Central memory CD8-positive, alpha-beta T cell (primary cell): ENCODE measurements at regions not wholly inside any gene's neighbourhood (a gene's known extent, or its start where the extent isn't known, plus 50 kb on each side); places are given as distances from the start of the nearest gene placed in this dataset.

Experiments
- ATAC-seq: fragments of 150-1000 bp; cut with Tn5 transposase; replicated peaks from 2 replicates; pipeline ENCODE4 v1.10.0; 2022; ENCODE audit warnings: mild to moderate bottlenecking, moderate FRiP score, moderate number of reproducible peaks; ENCODE audit not compliant: poor library complexity, severe bottlenecking; ENCODE audit errors: extremely low read depth
- DNase-seq, 2 donors: peaks; one replicate each; pipeline ENCODE4 v3.0.0; 2021; ENCODE audit warnings: low spot score in 2 of 2
- H3K27ac Mint-ChIP-seq: one replicate; pipeline ENCODE4 v1.8.0; 2022; ENCODE audit warnings: low read depth, mild to moderate bottlenecking, moderate library complexity, mixed read lengths
- H3K27me3 Mint-ChIP-seq: one replicate; pipeline ENCODE4 v1.8.0; 2022; ENCODE audit warnings: mixed read lengths
- H3K36me3 Mint-ChIP-seq: one replicate; pipeline ENCODE4 v1.8.0; 2022; ENCODE audit warnings: mild to moderate bottlenecking, moderate library complexity, mixed read lengths; ENCODE audit not compliant: insufficient read depth
- H3K4me1 Mint-ChIP-seq: one replicate; pipeline ENCODE4 v1.8.0; 2022; ENCODE audit warnings: mixed read lengths
- H3K4me3 Mint-ChIP-seq: one replicate; pipeline ENCODE4 v1.8.0; 2022; ENCODE audit warnings: mild to moderate bottlenecking, moderate library complexity, mixed read lengths
- H3K9me3 Mint-ChIP-seq: one replicate; pipeline ENCODE4 v1.8.0; 2022; ENCODE audit warnings: mixed read lengths

- H3K9me3 Mint-ChIP-seq, result peaks cover 26% of the 10 kb centered on the region
- no peak for DNase-seq
Measured at GRCh38 chr4:65791812-65792308, 121.6 kb upstream of the EPHA5 start.

GRCh38 chr4:65791111-65791811, 121.0 kb upstream of the EPHA5 start:
- ATAC-seq (no peak), DNase-seq (no peak)
- Mint-ChIP-seq H3K36me3 (no peaks in the 10 kb centered on the region), H3K9me3 (peaks cover 26% of the 10 kb centered on the region), H3K4me3 (no peak overlapping the region), H3K27ac (no peak overlapping the region), H3K27me3 (no peaks in the 10 kb centered on the region), H3K4me1 (no peaks in the 10 kb centered on the region)

More at GRCh38 chr4:65791812-65792308, 121.6 kb upstream of the EPHA5 start:
- Mint-ChIP-seq H3K4me1 (no peaks in the 10 kb centered on the region), H3K36me3 (no peaks in the 10 kb centered on the region), H3K4me3 (no peak overlapping the region), H3K27me3 (no peaks in the 10 kb centered on the region), H3K27ac (no peak overlapping the region)
- ATAC-seq, result no peak

- ATAC-seq, result no peak
- H3K4me3 Mint-ChIP-seq, result no peak overlapping the region
- H3K27me3 Mint-ChIP-seq, result no peaks in the 10 kb centered on the region
- no peak overlapping the region for H3K27ac Mint-ChIP-seq
- no peaks in the 10 kb centered on the region for H3K4me1 Mint-ChIP-seq
- H3K9me3 Mint-ChIP-seq, result peaks cover 22% of the 10 kb centered on the region
- no peaks in the 10 kb centered on the region for H3K36me3 Mint-ChIP-seq
- no peak for DNase-seq
Measured at GRCh38 chr4:65789805-65790204, 119.5 kb upstream of the EPHA5 start.

GRCh38 chr4:65789341-65789740, 119.1 kb upstream of the EPHA5 start:
- Mint-ChIP-seq H3K27me3 (no peaks in the 10 kb centered on the region), H3K4me1 (no peaks in the 10 kb centered on the region), H3K36me3 (no peaks in the 10 kb centered on the region), H3K9me3 (peaks cover 26% of the 10 kb centered on the region), H3K4me3 (no peak overlapping the region), H3K27ac (no peak overlapping the region)
- no peak for DNase-seq
- ATAC-seq, result no peak

GRCh38 chr4:65777270-65777669, 107.0 kb upstream of the EPHA5 start:
- Mint-ChIP-seq H3K4me1 (no peaks in the 10 kb centered on the region), H3K36me3 (no peaks in the 10 kb centered on the region), H3K27ac (no peak overlapping the region), H3K9me3 (peaks cover 21% of the 10 kb centered on the region), H3K4me3 (no peak overlapping the region), H3K27me3 (no peaks in the 10 kb centered on the region)
- DNase-seq, result no peak
- no peak for ATAC-seq

- peaks cover 27% of the 10 kb centered on the region for H3K9me3 Mint-ChIP-seq
- DNase-seq (no peak), ATAC-seq (no peak)
- H3K4me1 Mint-ChIP-seq, result no peaks in the 10 kb centered on the region
- H3K36me3 Mint-ChIP-seq, result no peaks in the 10 kb centered on the region
- H3K27me3 Mint-ChIP-seq, result no peaks in the 10 kb centered on the region
- no peak overlapping the region for H3K4me3 Mint-ChIP-seq
- no peak overlapping the region for H3K27ac Mint-ChIP-seq
Measured at GRCh38 chr4:65773636-65774035, 103.3 kb upstream of the EPHA5 start.

- Mint-ChIP-seq H3K27me3 (no peaks in the 10 kb centered on the region), H3K9me3 (peaks cover 5% of the 10 kb centered on the region), H3K4me3 (no peak overlapping the region), H3K27ac (no peak overlapping the region), H3K36me3 (no peaks in the 10 kb centered on the region), H3K4me1 (no peaks in the 10 kb centered on the region)
- DNase-seq (no peak), ATAC-seq (no peak)
Measured at GRCh38 chr4:65747386-65747785, 77.1 kb upstream of the EPHA5 start.

- no peaks in the 10 kb centered on the region for H3K4me1 Mint-ChIP-seq
- no peak overlapping the region for H3K27ac Mint-ChIP-seq
- no peak overlapping the region for H3K4me3 Mint-ChIP-seq
- H3K36me3 Mint-ChIP-seq, result no peaks in the 10 kb centered on the region
- DNase-seq, result no peak
- peaks cover 7% of the 10 kb centered on the region for H3K9me3 Mint-ChIP-seq
- no peak for ATAC-seq
- no peaks in the 10 kb centered on the region for H3K27me3 Mint-ChIP-seq
Measured at GRCh38 chr4:65738134-65738533, 67.8 kb upstream of the EPHA5 start.

- no peaks in the 10 kb centered on the region for H3K36me3 Mint-ChIP-seq
- DNase-seq, result no peak
- H3K27ac Mint-ChIP-seq, result no peak overlapping the region
- H3K4me3 Mint-ChIP-seq, result no peak overlapping the region
- no peak for ATAC-seq
- H3K27me3 Mint-ChIP-seq, result no peaks in the 10 kb centered on the region
- H3K9me3 Mint-ChIP-seq, result peaks cover 10% of the 10 kb centered on the region
- H3K4me1 Mint-ChIP-seq, result no peaks in the 10 kb centered on the region
Measured at GRCh38 chr4:65737672-65738071, 67.4 kb upstream of the EPHA5 start.

- peaks cover 47% of the 10 kb centered on the region for H3K9me3 Mint-ChIP-seq
- no peak overlapping the region for H3K27ac Mint-ChIP-seq
- ATAC-seq (no peak), DNase-seq (no peak)
- peaks cover 2% of the 10 kb centered on the region for H3K36me3 Mint-ChIP-seq
- H3K4me3 Mint-ChIP-seq, result no peak overlapping the region
- no peaks in the 10 kb centered on the region for H3K27me3 Mint-ChIP-seq
- H3K4me1 Mint-ChIP-seq, result no peaks in the 10 kb centered on the region
Measured at GRCh38 chr4:65724973-65725372, 54.7 kb upstream of the EPHA5 start.
